Psoas muscle (tissue), 7 donors: ENCODE measurements at regions not wholly inside any gene's neighbourhood (a gene's known extent, or its start where the extent isn't known, plus 50 kb on each side); places are given as distances from the start of the nearest gene placed in this dataset.

ENCODE experiments used
- ATAC-seq, 4 donors: fragments of 200-7000 bp; cut with Tn5 transposase; one replicate each; pipeline ENCODE4 v1.9.1; 2020; ENCODE audit warnings: moderate library complexity in 3 of 4, mild to moderate bottlenecking in 2 of 4
- DNase-seq, 2 donors: peaks; one replicate each; pipeline ENCODE4 v3.0.0-alpha.2; 2020
- H3K27ac ChIP-seq: fragments of 200-600 bp; one replicate; pipeline ENCODE4 v1.8.0; 2022
- H3K27me3 ChIP-seq, 3 donors: fragments of 200-600 bp in 1 of 3; one replicate each; pipeline versions ENCODE4 v1.6.1 to v1.8.0; 2013 to 2022; ENCODE audit warnings: low read length in 2 of 3, mild to moderate bottlenecking in 2 of 3, moderate library complexity in 1 of 3; ENCODE audit not compliant: insufficient read depth in 3 of 3
- H3K36me3 ChIP-seq, 2 donors: fragments of 200-600 bp in 1 of 2; one replicate each; pipeline versions ENCODE4 v1.6.1 to v1.8.0; 2013 to 2022; ENCODE audit warnings: low read depth in 1 of 2, mild to moderate bottlenecking in 1 of 2, moderate library complexity in 1 of 2; ENCODE audit not compliant: insufficient read depth in 1 of 2
- H3K4me1 ChIP-seq: fragments of 200-600 bp; one replicate; pipeline ENCODE4 v1.8.0; 2022
- H3K4me3 ChIP-seq: fragments of 200-600 bp; one replicate; pipeline ENCODE4 v1.8.0; 2022; ENCODE audit warnings: mild to moderate bottlenecking
- H3K9me3 ChIP-seq: fragments of 200-600 bp; one replicate; pipeline ENCODE4 v1.8.0; 2022
- CTCF ChIP-seq: fragments of 200-600 bp; IDR thresholded peaks from one replicate; pipeline ENCODE4 v1.8.0; 2022; ENCODE audit warnings: antibody characterized with exemption
- WGBS, 3 donors: extraction: QIAGEN DNeasy Blood & Tissue Kit; methylation state at CpG; one replicate each; pipeline versions ENCODE4 v1.1.6 to v1.1.7; 2013; 5-methylcytosine and 5-hydroxymethylcytosine counted together
- intact Hi-C, 2 donors: fragments of 100-400 bp; cut with DNase I; formaldehyde crosslinking; loops; one replicate each; pipeline versions ENCODE4 v1.11.0 to v1.14.2; 2022
- donor health status: healthy with polysubstance abuse.
- donor health status: DM: no; HTN: no; CAD: no; lungs with moderate emphysema.
- donor health status: Bipolar disorder and iron deficiency.
- donor health status: healthy.
- donor health status: DM: yes; HTN: yes; CAD: no.
- donor health status: DM: no; HTN: no; CAD: no.
- donor health status: DM: yes; HTN: yes; CAD: no.

- intact Hi-C loops = no loop called here
Observed at GRCh38 chr17:13129356-13129755, 111.5 kb upstream of the ELAC2 start.

GRCh38 chr17:13128676-13129075, 110.8 kb upstream of the ELAC2 start:
- Histone ChIP-seq H3K27me3 (no peaks in the 10 kb centered on the region), H3K36me3 (no peaks in the 10 kb centered on the region), H3K9me3 (no peaks in the 10 kb centered on the region), H3K4me3 (no peak overlapping the region), H3K4me1 (no peaks in the 10 kb centered on the region), H3K27ac (no peak overlapping the region)
- ATAC-seq = no peak
- no peak for TF ChIP-seq CTCF
- DNase-seq = no peak
- WGBS, 3 donors = 79 to 89% (median 86%) methylated on average over 1 of the region's 1 CpG
- intact Hi-C loops = no loop called here

More at GRCh38 chr17:13129356-13129755, 111.5 kb upstream of the ELAC2 start:
- Histone ChIP-seq H3K4me1 (no peaks in the 10 kb centered on the region), H3K27ac (no peak overlapping the region), H3K4me3 (no peak overlapping the region), H3K27me3 (no peaks in the 10 kb centered on the region), H3K9me3 (no peaks in the 10 kb centered on the region), H3K36me3 (no peaks in the 10 kb centered on the region)
- WGBS, 3 donors = 90 to 93% (median 90%) methylated on average over 2 of the region's 2 CpGs
- no peak for TF ChIP-seq CTCF
- ATAC-seq = no peak
- no peak for DNase-seq

GRCh38 chr17:13127921-13128602, 110.2 kb upstream of the ELAC2 start:
- no peaks in the 10 kb centered on the region for H3K9me3 ChIP-seq
- intact Hi-C loops = no loop called here
- H3K27me3 ChIP-seq = no peaks in the 10 kb centered on the region
- ATAC-seq (no peak), DNase-seq (no peak)
- no peak overlapping the region for H3K4me3 ChIP-seq
- no peak overlapping the region for H3K27ac ChIP-seq
- no peaks in the 10 kb centered on the region for H3K4me1 ChIP-seq
- TF ChIP-seq CTCF = no peak
- H3K36me3 ChIP-seq = no peaks in the 10 kb centered on the region
- 85 to 89% (median 89%) methylated on average over 7 to 8 of the region's 8 CpGs for WGBS, 3 donors

- no peak for TF ChIP-seq CTCF
- Histone ChIP-seq H3K27me3 (no peaks in the 10 kb centered on the region), H3K4me1 (no peaks in the 10 kb centered on the region), H3K9me3 (no peaks in the 10 kb centered on the region), H3K36me3 (no peaks in the 10 kb centered on the region), H3K27ac (no peak overlapping the region), H3K4me3 (no peak overlapping the region)
- intact Hi-C loops = no loop called here
- DNase-seq (no peak), ATAC-seq (no peak)
- 23 to 29% (median 27%) methylated on average over 7 of the region's 7 CpGs for WGBS, 3 donors
Observed at GRCh38 chr17:13120864-13121263, 103.0 kb upstream of the ELAC2 start.

GRCh38 chr17:13118311-13118710, 100.5 kb upstream of the ELAC2 start:
- H3K36me3 ChIP-seq = no peaks in the 10 kb centered on the region
- no peak overlapping the region for H3K27ac ChIP-seq
- ATAC-seq (no peak), DNase-seq (no peak)
- intact Hi-C loops = no loop called here
- H3K4me1 ChIP-seq = no peaks in the 10 kb centered on the region
- no peak for TF ChIP-seq CTCF
- peaks cover 0 to 2% (median 0%) of the 10 kb centered on the region in 3 donors for H3K27me3 ChIP-seq
- no peak overlapping the region for H3K4me3 ChIP-seq
- H3K9me3 ChIP-seq = no peaks in the 10 kb centered on the region
